A673 (cell line): ENCODE measurements at regions not wholly inside any gene's neighbourhood (a gene's known extent, or its start where the extent isn't known, plus 50 kb on each side); places are given as distances from the start of the nearest gene placed in this dataset.
"Not testable (repeated sequence)": the region's sequence is repeated elsewhere in the genome, so short reads cannot be mapped to it uniquely, and the experiment has no call there.

Source experiments
- CTCF ChIP-seq: fragments of 300-800, 200-600 bp; sonication (generic); conservative IDR thresholded peaks from 2 replicates; pipeline ENCODE4 v1.5.1; 2017; ENCODE audit warnings: low read depth, mild to moderate bottlenecking, antibody characterized with exemption, low read length, moderate library complexity, mixed read lengths
- EZH2 ChIP-seq: fragments of 200-600 bp; sonication (generic); IDR thresholded peaks from 2 replicates; pipeline ENCODE4 v1.6.1; 2017; ENCODE audit warnings: borderline replicate concordance, low read depth, mild to moderate bottlenecking, mixed read lengths, antibody characterized with exemption, low read length; ENCODE audit not compliant: poor library complexity, severe bottlenecking

GRCh38 chr4:116151371-116151770 lies 934.0 kb downstream of the TRAM1L1 start:
- not testable (repeated sequence) for TF ChIP-seq CTCF, EZH2
